ENCODE measurements at regions not wholly inside any gene's neighbourhood (a gene's known extent, or its start where the extent isn't known, plus 50 kb on each side); places are given as distances from the start of the nearest gene placed in this dataset.

DNA sequence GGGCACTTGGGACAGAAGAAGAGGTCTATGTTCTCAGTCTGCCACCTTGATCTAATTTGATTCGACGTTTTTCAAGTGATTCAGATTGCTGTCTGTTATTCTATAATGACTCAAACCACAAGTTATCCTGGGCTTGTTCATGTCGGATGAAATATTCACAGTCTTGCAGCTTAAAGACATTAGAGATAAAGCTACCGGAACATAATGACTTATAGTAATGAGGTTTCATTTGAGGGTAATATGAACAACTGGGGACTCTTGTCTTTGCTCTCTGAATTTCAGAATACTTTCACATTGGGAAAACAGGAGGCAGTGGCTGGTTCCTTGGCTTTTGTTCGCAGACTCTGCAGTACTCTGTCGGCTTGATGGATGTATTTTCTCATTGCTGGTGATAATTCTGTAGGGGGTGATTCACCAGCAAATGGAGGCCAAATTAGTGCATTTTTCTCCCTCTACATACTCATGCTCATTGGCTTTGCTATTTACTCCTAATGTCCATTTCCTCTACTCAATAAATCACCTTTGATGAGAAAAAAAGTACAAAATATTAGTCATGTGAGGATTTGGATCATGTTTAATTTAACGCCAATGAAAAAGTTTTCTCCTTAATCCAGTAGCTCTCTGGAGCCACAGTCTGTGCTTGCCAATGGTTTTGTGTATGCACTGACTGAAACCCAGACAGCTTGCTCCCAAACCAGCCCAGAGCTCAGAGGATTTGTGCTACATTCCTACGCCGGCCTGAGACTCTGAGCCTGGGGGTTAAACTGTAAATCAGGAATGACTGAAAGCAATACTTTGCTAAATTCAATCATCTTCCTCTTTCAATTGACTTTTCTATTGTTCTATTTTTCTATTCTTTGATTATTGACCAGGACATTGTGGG is 154.7 kb upstream of the ANKH start:
- H3K27ac ChIP-seq (ENCODE audit: low read depth in 1 of 2, low read length in 2 of 2) = peak overlapping the region in 1 of 2 donors; percentile 36
- H3K36me3 ChIP-seq (ENCODE audit: control insufficient read depth in 1 of 2, insufficient read depth in 2 of 2, low read length in 1 of 2) = no peaks in the 10 kb centered on the region
- no peaks in the 10 kb centered on the region for H3K27me3 ChIP-seq (ENCODE audit: control insufficient read depth in 1 of 2, insufficient read depth in 2 of 2, low read length in 1 of 2)
- ATAC-seq (ENCODE audit: low FRiP score) = peak; percentile 44
- peaks cover 2% of the 10 kb centered on the region for H3K9me3 ChIP-seq (ENCODE audit: control insufficient read depth, low read length)
- H3K4me3 ChIP-seq (ENCODE audit: low read length in 2 of 2) = no peak overlapping the region
- H3K4me1 ChIP-seq (ENCODE audit: control insufficient read depth in 1 of 2, insufficient read depth in 2 of 2, low read length in 2 of 2) = peaks cover 4 to 6% of the 10 kb centered on the region in 2 donors
- WGBS, 2 donors = 12 to 19% methylated on average over 9 of the region's 9 CpGs
- DNase-seq = peak in 1 of 2 donors; percentile 53
- intact Hi-C loops (cut with DNase I) = loop anchor here (5.0 to 10.0 kb wide), 2 partner anchors 41 to 239 kb away; no protein-coding TSS in a partner anchor

DNA sequence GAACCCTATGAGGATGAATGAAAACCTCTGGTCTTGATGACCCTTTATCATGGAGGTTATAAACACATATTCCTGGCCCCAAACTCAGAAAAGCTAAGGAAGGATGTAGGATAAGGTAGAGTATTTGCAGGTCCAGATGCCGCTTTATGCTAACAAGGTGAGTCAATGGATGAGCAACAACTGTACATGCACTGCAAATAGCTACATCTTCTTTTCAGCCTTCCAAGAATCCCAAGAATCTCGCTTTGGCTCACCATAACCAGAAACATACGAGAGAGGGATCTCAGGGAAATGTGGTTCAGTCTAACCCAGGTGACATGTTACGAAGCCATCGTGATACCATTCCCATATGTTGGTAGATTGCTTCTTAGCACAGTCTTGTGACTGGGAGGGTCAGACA is 152.3 kb upstream of the ANKH start:
- Histone ChIP-seq H3K4me1 (ENCODE audit: control insufficient read depth in 1 of 2, insufficient read depth in 2 of 2, low read length in 2 of 2) (peaks cover 6 to 9% of the 10 kb centered on the region in 2 donors), H3K27ac (ENCODE audit: low read depth in 1 of 2, low read length in 2 of 2) (no peak overlapping the region), H3K9me3 (ENCODE audit: control insufficient read depth, low read length) (peaks cover 2% of the 10 kb centered on the region), H3K36me3 (ENCODE audit: control insufficient read depth in 1 of 2, insufficient read depth in 2 of 2, low read length in 1 of 2) (no peaks in the 10 kb centered on the region), H3K4me3 (ENCODE audit: low read length in 2 of 2) (no peak overlapping the region), H3K27me3 (ENCODE audit: control insufficient read depth in 1 of 2, insufficient read depth in 2 of 2, low read length in 1 of 2) (no peaks in the 10 kb centered on the region)
- no peak for DNase-seq
- ATAC-seq (ENCODE audit: low FRiP score) = no peak
- 95 to 99% methylated on average over 5 of the region's 5 CpGs for WGBS, 2 donors
- intact Hi-C loops (cut with DNase I) = loop anchor here (10.0 kb wide), 1 partner anchor 241 kb away; no protein-coding TSS in a partner anchor

DNA sequence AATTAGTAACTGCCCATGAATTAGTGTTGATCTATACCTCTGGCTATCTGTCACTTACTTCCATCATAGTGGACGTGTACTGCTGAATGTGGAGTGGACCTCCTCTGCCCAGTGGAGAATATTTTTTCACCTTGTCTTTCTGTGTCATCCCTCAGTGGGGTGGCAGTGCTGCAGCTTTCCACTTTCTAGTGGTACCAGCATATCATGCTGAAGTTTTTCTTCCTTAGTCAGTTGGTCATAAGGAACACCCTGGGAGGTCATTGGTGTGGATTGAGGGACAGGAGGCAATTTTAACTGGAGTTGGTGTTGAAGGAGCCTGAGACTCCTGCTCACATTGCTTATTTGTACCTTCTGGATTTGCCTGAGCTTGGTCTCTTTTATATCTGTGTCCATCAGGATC is 151.7 kb upstream of the ANKH start:
- intact Hi-C loops (cut with DNase I) = loop anchor here (10.0 kb wide), 1 partner anchor 242 kb away; no protein-coding TSS in a partner anchor
- Histone ChIP-seq H3K36me3 (ENCODE audit: control insufficient read depth in 1 of 2, insufficient read depth in 2 of 2, low read length in 1 of 2) (no peaks in the 10 kb centered on the region), H3K27ac (ENCODE audit: low read depth in 1 of 2, low read length in 2 of 2) (no peak overlapping the region), H3K4me1 (ENCODE audit: control insufficient read depth in 1 of 2, insufficient read depth in 2 of 2, low read length in 2 of 2) (peaks cover 6 to 9% of the 10 kb centered on the region in 2 donors), H3K9me3 (ENCODE audit: control insufficient read depth, low read length) (peaks cover 2% of the 10 kb centered on the region), H3K27me3 (ENCODE audit: control insufficient read depth in 1 of 2, insufficient read depth in 2 of 2, low read length in 1 of 2) (no peaks in the 10 kb centered on the region), H3K4me3 (ENCODE audit: low read length in 2 of 2) (no peak overlapping the region)
- WGBS, 2 donors = 81 to 92% methylated on average over 1 of the region's 1 CpG
- no peak for ATAC-seq (ENCODE audit: low FRiP score)
- DNase-seq = no peak

- intact Hi-C loops (cut with DNase I) = loop anchor here (1.0 to 10.0 kb wide), 2 partner anchors 58 to 243 kb away; no protein-coding TSS in a partner anchor
- ATAC-seq (ENCODE audit: low FRiP score) (peak; percentile 51), DNase-seq (peak in 1 of 2 donors; percentile 77)
- no peak overlapping the region for H3K4me3 ChIP-seq (ENCODE audit: low read length in 2 of 2)
- H3K4me1 ChIP-seq (ENCODE audit: control insufficient read depth in 1 of 2, insufficient read depth in 2 of 2, low read length in 2 of 2) = peaks cover 6 to 9% of the 10 kb centered on the region in 2 donors
- no peaks in the 10 kb centered on the region for H3K36me3 ChIP-seq (ENCODE audit: control insufficient read depth in 1 of 2, insufficient read depth in 2 of 2, low read length in 1 of 2)
- WGBS, 2 donors = 13 to 14% methylated on average over 8 of the region's 8 CpGs
- no peaks in the 10 kb centered on the region for H3K27me3 ChIP-seq (ENCODE audit: control insufficient read depth in 1 of 2, insufficient read depth in 2 of 2, low read length in 1 of 2)
- peak overlapping the region; percentile 62 to 86 for H3K27ac ChIP-seq (ENCODE audit: low read depth in 1 of 2, low read length in 2 of 2)
- no peaks in the 10 kb centered on the region for H3K9me3 ChIP-seq (ENCODE audit: control insufficient read depth, low read length)
Observed at GRCh38 chr5:15021266-15022046, 149.9 kb upstream of the ANKH start.

GRCh38 chr5:15020736-15021135 is 149.2 kb upstream of the ANKH start:
- DNase-seq (no peak), ATAC-seq (ENCODE audit: low FRiP score) (no peak)
- intact Hi-C loops (cut with DNase I) = loop anchor here (1.0 to 10.0 kb wide), 2 partner anchors 59 to 244 kb away; no protein-coding TSS in a partner anchor
- H3K4me1 ChIP-seq (ENCODE audit: control insufficient read depth in 1 of 2, insufficient read depth in 2 of 2, low read length in 2 of 2) = peaks cover 4 to 6% of the 10 kb centered on the region in 2 donors
- 27 to 36% methylated on average over 3 of the region's 3 CpGs for WGBS, 2 donors
- H3K36me3 ChIP-seq (ENCODE audit: control insufficient read depth in 1 of 2, insufficient read depth in 2 of 2, low read length in 1 of 2) = no peaks in the 10 kb centered on the region
- no peaks in the 10 kb centered on the region for H3K9me3 ChIP-seq (ENCODE audit: control insufficient read depth, low read length)
- no peak overlapping the region for H3K4me3 ChIP-seq (ENCODE audit: low read length in 2 of 2)
- peak overlapping the region; percentile 33 to 55 for H3K27ac ChIP-seq (ENCODE audit: low read depth in 1 of 2, low read length in 2 of 2)
- no peaks in the 10 kb centered on the region for H3K27me3 ChIP-seq (ENCODE audit: control insufficient read depth in 1 of 2, insufficient read depth in 2 of 2, low read length in 1 of 2)

DNA sequence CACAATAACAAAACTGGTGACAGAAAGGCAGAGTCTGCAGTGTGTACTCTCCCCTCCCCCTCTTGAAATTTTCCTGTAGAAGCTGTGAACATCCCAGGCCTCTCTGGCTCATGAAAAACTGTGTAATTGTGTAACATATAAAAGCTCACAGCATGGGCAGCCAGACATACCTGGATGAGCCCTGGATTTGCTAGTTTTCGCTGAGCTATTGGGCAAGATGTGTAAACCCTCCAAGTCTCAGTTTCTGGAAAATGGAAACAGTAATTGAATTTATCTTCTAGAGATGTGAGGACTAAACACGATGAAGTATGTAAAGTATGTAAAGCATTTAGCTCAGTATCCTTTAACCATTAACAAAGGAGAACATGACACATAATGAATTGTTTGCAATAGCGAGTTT is 143.2 kb upstream of the ANKH start:
- H3K36me3 ChIP-seq (ENCODE audit: control insufficient read depth in 1 of 2, insufficient read depth in 2 of 2, low read length in 1 of 2) = no peaks in the 10 kb centered on the region
- ATAC-seq (ENCODE audit: low FRiP score) = no peak
- no peaks in the 10 kb centered on the region for H3K27me3 ChIP-seq (ENCODE audit: control insufficient read depth in 1 of 2, insufficient read depth in 2 of 2, low read length in 1 of 2)
- H3K4me3 ChIP-seq (ENCODE audit: low read length in 2 of 2) = no peak overlapping the region
- intact Hi-C loops (cut with DNase I) = loop anchor here (5.0 kb wide), 1 partner anchor 328 kb away; no protein-coding TSS in a partner anchor
- H3K27ac ChIP-seq (ENCODE audit: low read depth in 1 of 2, low read length in 2 of 2) = no peak overlapping the region
- no peaks in the 10 kb centered on the region for H3K9me3 ChIP-seq (ENCODE audit: control insufficient read depth, low read length)
- peaks cover 0 to 3% of the 10 kb centered on the region in 2 donors for H3K4me1 ChIP-seq (ENCODE audit: control insufficient read depth in 1 of 2, insufficient read depth in 2 of 2, low read length in 2 of 2)
- DNase-seq = no peak
- WGBS, 2 donors = 53% methylated on average over 3 of the region's 3 CpGs

DNA sequence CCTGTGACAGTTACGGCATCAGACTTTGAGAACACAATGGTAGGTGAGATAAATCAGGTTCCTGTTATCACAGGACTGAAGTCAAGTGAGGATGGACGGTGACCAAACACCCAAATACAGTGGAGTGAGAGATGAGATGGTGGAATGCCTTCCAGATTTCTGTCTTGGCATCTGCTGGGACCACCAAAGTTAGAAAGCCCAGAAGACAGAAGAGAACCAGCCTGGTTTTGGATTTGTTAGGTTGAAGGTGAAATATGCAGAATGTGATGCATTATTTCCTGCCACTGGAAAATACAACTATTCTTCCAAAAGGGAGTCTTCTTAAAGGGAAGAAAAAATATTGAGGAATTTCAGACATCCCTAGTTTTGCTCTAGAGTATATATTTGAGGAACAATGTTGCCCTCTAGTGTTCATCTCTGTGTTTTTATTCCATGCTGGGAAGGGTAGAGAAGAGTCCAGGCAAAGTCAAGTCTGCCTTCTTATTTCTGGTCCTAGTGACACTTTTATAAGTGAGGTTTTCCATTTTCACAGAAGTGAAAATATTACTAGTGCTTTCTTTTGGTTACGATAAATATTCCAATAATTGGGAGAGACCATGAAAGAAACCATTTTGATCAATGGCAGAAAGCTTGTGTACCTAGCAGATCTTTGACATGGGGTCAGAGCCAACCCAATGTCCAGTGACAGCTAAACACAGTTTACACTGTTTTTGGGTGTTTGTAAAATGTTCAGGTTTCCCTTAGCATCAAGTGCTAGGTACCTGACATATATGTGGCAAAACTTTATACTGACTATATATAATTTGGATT is 142.3 kb upstream of the ANKH start:
- Histone ChIP-seq H3K9me3 (ENCODE audit: control insufficient read depth, low read length) (no peaks in the 10 kb centered on the region), H3K27ac (ENCODE audit: low read depth in 1 of 2, low read length in 2 of 2) (peak overlapping the region in 1 of 2 donors; percentile 25), H3K36me3 (ENCODE audit: control insufficient read depth in 1 of 2, insufficient read depth in 2 of 2, low read length in 1 of 2) (no peaks in the 10 kb centered on the region), H3K4me3 (ENCODE audit: low read length in 2 of 2) (no peak overlapping the region), H3K4me1 (ENCODE audit: control insufficient read depth in 1 of 2, insufficient read depth in 2 of 2, low read length in 2 of 2) (peaks cover 0 to 6% of the 10 kb centered on the region in 2 donors), H3K27me3 (ENCODE audit: control insufficient read depth in 1 of 2, insufficient read depth in 2 of 2, low read length in 1 of 2) (no peaks in the 10 kb centered on the region)
- intact Hi-C loops (cut with DNase I) = loop anchor here (5.0 kb wide), 1 partner anchor 327 kb away; no protein-coding TSS in a partner anchor
- no peak for DNase-seq
- 55 to 57% methylated on average over 3 of the region's 3 CpGs for WGBS, 2 donors
- ATAC-seq (ENCODE audit: low FRiP score) = peak; percentile 84

- intact Hi-C loops (cut with DNase I) = loop anchor here (5.0 kb wide), 1 partner anchor 325 kb away; no protein-coding TSS in a partner anchor
- ATAC-seq (ENCODE audit: low FRiP score) (no peak), DNase-seq (no peak)
- no peaks in the 10 kb centered on the region for H3K9me3 ChIP-seq (ENCODE audit: control insufficient read depth, low read length)
- H3K36me3 ChIP-seq (ENCODE audit: control insufficient read depth in 1 of 2, insufficient read depth in 2 of 2, low read length in 1 of 2) = no peaks in the 10 kb centered on the region
- no peak overlapping the region for H3K4me3 ChIP-seq (ENCODE audit: low read length in 2 of 2)
- no peaks in the 10 kb centered on the region for H3K27me3 ChIP-seq (ENCODE audit: control insufficient read depth in 1 of 2, insufficient read depth in 2 of 2, low read length in 1 of 2)
- H3K27ac ChIP-seq (ENCODE audit: low read depth in 1 of 2, low read length in 2 of 2) = no peak overlapping the region
- H3K4me1 ChIP-seq (ENCODE audit: control insufficient read depth in 1 of 2, insufficient read depth in 2 of 2, low read length in 2 of 2) = peaks cover 0 to 12% of the 10 kb centered on the region in 2 donors
Observed at GRCh38 chr5:15012061-15012460, 140.5 kb upstream of the ANKH start.
